DOHH2 (cell line): ENCODE measurements at regions not wholly inside any gene's neighbourhood (a gene's known extent, or its start where the extent isn't known, plus 50 kb on each side); places are given as distances from the start of the nearest gene placed in this dataset.

Source experiments
- H3F3A ChIP-seq: fragments of 200-600 bp; sonication (generic), shearing (Covaris generic); 2 replicates; pipeline ENCODE4 v1.6.0; 2016; ENCODE audit warnings: antibody characterized with exemption, mild to moderate bottlenecking; ENCODE audit not compliant: control insufficient read depth, insufficient read depth
- H3K27ac ChIP-seq: fragments of 200-600 bp; sonication (generic); 2 replicates; pipeline ENCODE4 v1.5.1; 2014; ENCODE audit warnings: low read depth, mild to moderate bottlenecking, low read length, moderate library complexity
- H3K27me3 ChIP-seq: fragments of 200-600 bp; sonication (generic); 2 replicates; pipeline ENCODE4 v1.6.1; 2014; ENCODE audit warnings: mild to moderate bottlenecking, low read length, mixed read lengths; ENCODE audit not compliant: control insufficient read depth
- H3K36me3 ChIP-seq: fragments of 200-600 bp; sonication (generic); 2 replicates; pipeline ENCODE4 v1.6.1; 2014; ENCODE audit warnings: mild to moderate bottlenecking, low read length, moderate library complexity, mixed read lengths; ENCODE audit not compliant: control insufficient read depth
- H3K4me1 ChIP-seq: fragments of 200-600 bp; sonication (generic); 2 replicates; pipeline ENCODE4 v1.6.1; 2014; ENCODE audit warnings: mild to moderate bottlenecking, low read length, mixed read lengths; ENCODE audit not compliant: control insufficient read depth
- H3K4me2 ChIP-seq: fragments of 200-600 bp; sonication (generic); 2 replicates; pipeline ENCODE4 v1.6.0; 2014; ENCODE audit warnings: mild to moderate bottlenecking, low read length, moderate library complexity
- H3K4me3 ChIP-seq: fragments of 200-600 bp; sonication (generic); 2 replicates; pipeline ENCODE4 v1.5.1; 2014; ENCODE audit warnings: mild to moderate bottlenecking, low read length, mixed read lengths
- H3K79me2 ChIP-seq: fragments of 200-600 bp; sonication (generic); 2 replicates; pipeline ENCODE4 v1.6.1; 2014; ENCODE audit warnings: mild to moderate bottlenecking, low read length, mixed read lengths; ENCODE audit not compliant: control insufficient read depth
- H3K9me2 ChIP-seq: fragments of 200-600 bp; sonication (generic); replicated peaks from 2 replicates; pipeline ENCODE4 v1.6.1; 2014; ENCODE audit warnings: mild to moderate bottlenecking, low read length, mixed read lengths; ENCODE audit not compliant: control insufficient read depth
- H3K9me3 ChIP-seq: fragments of 200-600 bp; sonication (generic); 2 replicates; pipeline ENCODE4 v1.6.1; 2014; ENCODE audit warnings: antibody characterized with exemption, low read length, mixed read lengths; ENCODE audit not compliant: control insufficient read depth, insufficient read depth
- H4K20me1 ChIP-seq: fragments of 200-600 bp; sonication (generic); 2 replicates; pipeline ENCODE4 v1.6.0; 2014; ENCODE audit warnings: low read depth, mild to moderate bottlenecking, antibody characterized with exemption, low read length, moderate library complexity; ENCODE audit not compliant: control insufficient read depth, insufficient read depth
- EZH2phosphoT487 ChIP-seq: fragments of 200-600 bp; sonication (generic); IDR thresholded peaks from 2 replicates; pipeline ENCODE4 v1.6.1; 2017; ENCODE audit warnings: borderline replicate concordance, mild to moderate bottlenecking, antibody characterized with exemption, low read length, moderate library complexity, mixed read lengths
- TF ChIP-seq, protein P1 (sequence below): fragments of 200-600 bp; sonication (generic); IDR thresholded peaks from one replicate; pipeline ENCODE4 v1.5.1; 2014; ENCODE audit warnings: antibody characterized with exemption, mild to moderate bottlenecking, low read depth, low read length; ENCODE audit not compliant: poor library complexity, severe bottlenecking

DNA sequence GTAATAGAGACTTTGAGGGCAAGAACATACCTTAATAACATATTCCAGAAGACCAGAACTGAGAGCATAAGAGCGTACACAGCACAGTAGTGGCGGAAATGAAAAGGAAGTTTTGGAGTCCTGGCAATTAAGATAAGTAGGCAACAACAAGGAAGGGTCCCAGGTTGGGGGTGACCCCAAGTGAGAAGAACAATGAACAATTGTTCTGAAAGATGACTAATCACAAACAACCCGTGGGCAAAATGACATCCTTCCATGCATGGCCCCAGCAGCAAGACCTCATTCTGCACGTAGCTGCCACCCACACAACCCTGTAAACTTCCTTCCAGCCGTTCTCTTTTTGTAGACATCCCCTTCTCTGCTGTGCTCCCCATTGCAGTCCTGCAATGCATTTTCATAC lies 384.4 kb upstream of the PABPC4L start:
- no peaks in the 10 kb centered on the region for H3K4me1 ChIP-seq
- H3K36me3 ChIP-seq, result no peaks in the 10 kb centered on the region
- H3K79me2 ChIP-seq, result no peaks in the 10 kb centered on the region
- H4K20me1 ChIP-seq, result no peaks in the 10 kb centered on the region
- H3F3A ChIP-seq, result no peaks in the 10 kb centered on the region
- H3K27ac ChIP-seq, result no peak overlapping the region
- TF ChIP-seq, protein P1, sequence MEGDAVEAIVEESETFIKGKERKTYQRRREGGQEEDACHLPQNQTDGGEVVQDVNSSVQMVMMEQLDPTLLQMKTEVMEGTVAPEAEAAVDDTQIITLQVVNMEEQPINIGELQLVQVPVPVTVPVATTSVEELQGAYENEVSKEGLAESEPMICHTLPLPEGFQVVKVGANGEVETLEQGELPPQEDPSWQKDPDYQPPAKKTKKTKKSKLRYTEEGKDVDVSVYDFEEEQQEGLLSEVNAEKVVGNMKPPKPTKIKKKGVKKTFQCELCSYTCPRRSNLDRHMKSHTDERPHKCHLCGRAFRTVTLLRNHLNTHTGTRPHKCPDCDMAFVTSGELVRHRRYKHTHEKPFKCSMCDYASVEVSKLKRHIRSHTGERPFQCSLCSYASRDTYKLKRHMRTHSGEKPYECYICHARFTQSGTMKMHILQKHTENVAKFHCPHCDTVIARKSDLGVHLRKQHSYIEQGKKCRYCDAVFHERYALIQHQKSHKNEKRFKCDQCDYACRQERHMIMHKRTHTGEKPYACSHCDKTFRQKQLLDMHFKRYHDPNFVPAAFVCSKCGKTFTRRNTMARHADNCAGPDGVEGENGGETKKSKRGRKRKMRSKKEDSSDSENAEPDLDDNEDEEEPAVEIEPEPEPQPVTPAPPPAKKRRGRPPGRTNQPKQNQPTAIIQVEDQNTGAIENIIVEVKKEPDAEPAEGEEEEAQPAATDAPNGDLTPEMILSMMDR, result no peak
- H3K9me2 ChIP-seq, result no peaks in the 10 kb centered on the region
- no peak overlapping the region for H3K4me2 ChIP-seq
- H3K4me3 ChIP-seq, result no peak overlapping the region
- no peaks in the 10 kb centered on the region for H3K9me3 ChIP-seq
- H3K27me3 ChIP-seq, result no peaks in the 10 kb centered on the region

DNA sequence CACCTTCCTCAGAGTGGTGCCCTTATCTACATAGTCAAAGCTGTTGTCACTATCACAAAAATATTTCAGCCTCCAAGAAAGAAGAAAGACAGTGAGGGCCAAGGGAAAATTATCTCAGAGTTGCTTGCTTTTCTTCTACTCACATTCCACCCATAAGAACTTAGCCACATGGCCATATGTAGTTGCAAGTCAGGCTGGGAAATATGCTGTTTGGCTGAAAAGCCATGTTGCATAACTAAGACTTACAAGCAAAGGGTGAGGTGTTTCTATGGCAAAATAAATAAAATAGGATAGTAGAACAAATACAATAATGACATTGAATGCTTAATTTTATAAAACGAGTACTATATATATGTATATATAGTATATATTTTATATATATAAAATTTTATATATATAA lies 365.9 kb upstream of the PABPC4L start:
- Histone ChIP-seq H3K27me3 (no peaks in the 10 kb centered on the region), H3F3A (no peaks in the 10 kb centered on the region), H3K9me3 (no peaks in the 10 kb centered on the region), H3K4me1 (no peaks in the 10 kb centered on the region), H3K4me2 (no peak overlapping the region), H3K27ac (no peak overlapping the region), H4K20me1 (no peaks in the 10 kb centered on the region), H3K4me3 (no peak overlapping the region), H3K79me2 (no peaks in the 10 kb centered on the region), H3K9me2 (no peaks in the 10 kb centered on the region), H3K36me3 (no peaks in the 10 kb centered on the region)
- TF ChIP-seq EZH2phosphoT487, result no peak
- TF ChIP-seq, protein P1, result no peak

DNA sequence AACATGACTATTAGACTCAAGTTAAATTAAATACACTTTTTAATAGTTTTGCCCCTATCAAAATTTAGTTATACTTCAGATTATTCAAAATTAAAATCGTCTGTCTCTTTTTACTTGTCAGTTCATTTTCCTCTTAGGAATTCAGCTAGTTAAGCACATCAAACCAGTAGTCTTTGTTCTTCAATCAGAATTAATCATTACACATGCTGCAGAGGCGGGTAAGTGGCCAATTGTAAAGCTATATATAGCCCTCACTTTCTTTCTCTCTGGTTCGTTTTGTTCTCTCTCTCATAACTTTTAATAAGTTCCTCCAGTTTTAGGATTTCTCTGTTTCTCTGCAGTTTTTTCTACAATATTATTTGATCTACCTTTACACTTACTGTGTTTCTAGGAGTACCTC lies 359.1 kb upstream of the PABPC4L start:
- H3K4me3 ChIP-seq, result no peak overlapping the region
- H3K4me1 ChIP-seq, result no peaks in the 10 kb centered on the region
- no peaks in the 10 kb centered on the region for H3K27me3 ChIP-seq
- H3K9me2 ChIP-seq, result no peaks in the 10 kb centered on the region
- no peaks in the 10 kb centered on the region for H3K9me3 ChIP-seq
- H4K20me1 ChIP-seq, result no peaks in the 10 kb centered on the region
- TF ChIP-seq EZH2phosphoT487, result no peak
- TF ChIP-seq, protein P1, result no peak
- H3K4me2 ChIP-seq, result no peak overlapping the region
- no peaks in the 10 kb centered on the region for H3K79me2 ChIP-seq
- H3F3A ChIP-seq, result no peaks in the 10 kb centered on the region
- H3K27ac ChIP-seq, result no peak overlapping the region
- no peaks in the 10 kb centered on the region for H3K36me3 ChIP-seq

DNA sequence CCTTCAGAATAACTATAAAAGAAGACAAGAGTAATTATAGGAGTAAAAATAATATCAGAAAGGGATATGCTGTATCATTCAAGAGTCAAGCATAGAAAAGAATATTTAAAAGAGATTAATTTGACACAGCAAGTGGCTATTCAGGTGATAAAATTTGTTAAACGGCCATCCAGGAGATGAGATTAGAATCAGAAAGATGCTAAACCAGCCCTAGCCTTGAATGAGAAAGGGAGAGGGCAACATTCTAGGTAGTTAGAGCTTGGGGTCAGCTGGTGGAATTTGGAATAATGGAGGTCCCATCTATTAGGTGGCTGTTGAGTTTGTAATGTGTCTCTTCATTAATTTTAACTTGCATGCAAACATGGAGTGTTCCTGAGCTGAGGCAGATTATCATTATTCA lies 350.5 kb upstream of the PABPC4L start:
- Histone ChIP-seq H3K36me3 (no peaks in the 10 kb centered on the region), H3K79me2 (no peaks in the 10 kb centered on the region), H3K4me1 (no peaks in the 10 kb centered on the region), H3K27ac (no peak overlapping the region), H3K4me3 (no peak overlapping the region), H3F3A (no peaks in the 10 kb centered on the region), H3K9me2 (no peaks in the 10 kb centered on the region), H3K4me2 (no peak overlapping the region), H3K9me3 (peaks cover 5% of the 10 kb centered on the region; the same call in 1 of the 2 replicates), H4K20me1 (no peaks in the 10 kb centered on the region), H3K27me3 (no peaks in the 10 kb centered on the region)
- TF ChIP-seq EZH2phosphoT487, result no peak
- TF ChIP-seq, protein P1, result no peak
